Nephron (organoid): ENCODE measurements at regions not wholly inside any gene's neighbourhood (a gene's known extent, or its start where the extent isn't known, plus 50 kb on each side); places are given as distances from the start of the nearest gene placed in this dataset.

Source experiments
- H3K27ac Mint-ChIP-seq, 3 experiments: 2 replicates each; pipeline ENCODE4 v1.8.0; 2020; ENCODE audit warnings: mixed read lengths in 3 of 3, mild to moderate bottlenecking in 2 of 3, moderate library complexity in 1 of 3
- H3K27me3 Mint-ChIP-seq: 2 replicates; pipeline ENCODE4 v1.8.0; 2021; ENCODE audit warnings: low read depth, mild to moderate bottlenecking, moderate library complexity, mixed read lengths
- H3K36me3 Mint-ChIP-seq: 2 replicates; pipeline ENCODE4 v1.8.0; 2020; ENCODE audit warnings: low read depth, mixed read lengths
- H3K4me1 Mint-ChIP-seq: 2 replicates; pipeline ENCODE4 v1.8.0; 2020; ENCODE audit warnings: mixed read lengths
- H3K4me3 Mint-ChIP-seq, 3 experiments: 2 replicates each; pipeline ENCODE4 v1.8.0; 2020; ENCODE audit warnings: mild to moderate bottlenecking in 3 of 3, mixed read lengths in 3 of 3, moderate library complexity in 2 of 3
- H3K9me3 Mint-ChIP-seq: 2 replicates; pipeline ENCODE4 v1.8.0; 2020; ENCODE audit warnings: mixed read lengths
- TF ChIP-seq, protein P1 (sequence below), 3 experiments: fragments of 200-600 bp; sonication (generic); IDR thresholded peaks; one replicate each; pipeline ENCODE4 v1.5.0; 2021; ENCODE audit warnings: antibody characterized with exemption in 3 of 3; ENCODE audit not compliant: unreplicated experiment in 3 of 3

DNA sequence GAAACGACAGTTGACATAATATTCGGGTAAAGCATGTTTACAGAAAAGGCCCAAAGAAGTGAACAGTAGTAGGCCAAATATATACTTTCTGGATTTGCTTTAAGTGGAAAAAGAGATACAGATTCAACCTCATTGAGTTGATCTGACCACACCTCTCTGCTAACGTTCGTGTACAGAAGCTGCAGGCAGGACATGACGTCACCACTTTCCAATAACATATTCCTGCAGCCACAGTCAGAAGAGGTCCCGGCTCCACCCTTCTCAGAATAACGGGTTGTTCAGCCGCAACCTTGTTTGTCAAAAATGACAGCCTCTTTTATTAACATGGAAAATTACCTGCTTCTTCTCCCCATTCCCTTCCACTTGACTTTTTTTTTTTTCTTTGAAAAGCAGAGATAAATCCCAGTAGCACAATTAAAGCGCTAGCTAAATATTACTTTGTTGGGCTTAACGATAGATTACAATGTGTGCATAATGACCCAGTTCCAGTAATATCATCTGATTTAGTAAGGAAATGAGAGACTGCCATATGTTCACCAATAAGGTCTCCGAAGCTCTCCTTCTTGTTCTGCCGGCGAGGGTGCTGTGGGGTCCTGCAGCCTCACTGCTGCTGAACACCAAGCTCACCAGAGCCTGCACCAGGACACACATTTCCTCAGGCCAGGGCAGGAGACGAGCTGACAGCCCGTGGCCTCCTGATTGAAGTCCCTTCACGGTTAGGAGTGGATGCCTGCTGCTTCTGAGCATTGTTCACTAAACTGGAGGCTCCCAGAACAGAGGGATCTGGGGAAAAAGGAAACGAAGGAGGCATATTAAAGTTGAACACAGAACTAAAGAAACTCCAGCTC, 451.0 kb upstream of the SALL3 start:
- peaks cover 22% of the 10 kb centered on the region for H3K4me1 Mint-ChIP-seq
- H3K27ac Mint-ChIP-seq: no peak overlapping the region
- H3K27me3 Mint-ChIP-seq: peaks cover 8% of the 10 kb centered on the region
- no peak overlapping the region for H3K4me3 Mint-ChIP-seq
- no peaks in the 10 kb centered on the region for H3K9me3 Mint-ChIP-seq
- no peaks in the 10 kb centered on the region for H3K36me3 Mint-ChIP-seq
- TF ChIP-seq, protein P1, sequence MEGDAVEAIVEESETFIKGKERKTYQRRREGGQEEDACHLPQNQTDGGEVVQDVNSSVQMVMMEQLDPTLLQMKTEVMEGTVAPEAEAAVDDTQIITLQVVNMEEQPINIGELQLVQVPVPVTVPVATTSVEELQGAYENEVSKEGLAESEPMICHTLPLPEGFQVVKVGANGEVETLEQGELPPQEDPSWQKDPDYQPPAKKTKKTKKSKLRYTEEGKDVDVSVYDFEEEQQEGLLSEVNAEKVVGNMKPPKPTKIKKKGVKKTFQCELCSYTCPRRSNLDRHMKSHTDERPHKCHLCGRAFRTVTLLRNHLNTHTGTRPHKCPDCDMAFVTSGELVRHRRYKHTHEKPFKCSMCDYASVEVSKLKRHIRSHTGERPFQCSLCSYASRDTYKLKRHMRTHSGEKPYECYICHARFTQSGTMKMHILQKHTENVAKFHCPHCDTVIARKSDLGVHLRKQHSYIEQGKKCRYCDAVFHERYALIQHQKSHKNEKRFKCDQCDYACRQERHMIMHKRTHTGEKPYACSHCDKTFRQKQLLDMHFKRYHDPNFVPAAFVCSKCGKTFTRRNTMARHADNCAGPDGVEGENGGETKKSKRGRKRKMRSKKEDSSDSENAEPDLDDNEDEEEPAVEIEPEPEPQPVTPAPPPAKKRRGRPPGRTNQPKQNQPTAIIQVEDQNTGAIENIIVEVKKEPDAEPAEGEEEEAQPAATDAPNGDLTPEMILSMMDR (IDR thresholded peaks at IDR 0.05; ENCODE audit: unreplicated experiment in 3 of 3): no peak

DNA sequence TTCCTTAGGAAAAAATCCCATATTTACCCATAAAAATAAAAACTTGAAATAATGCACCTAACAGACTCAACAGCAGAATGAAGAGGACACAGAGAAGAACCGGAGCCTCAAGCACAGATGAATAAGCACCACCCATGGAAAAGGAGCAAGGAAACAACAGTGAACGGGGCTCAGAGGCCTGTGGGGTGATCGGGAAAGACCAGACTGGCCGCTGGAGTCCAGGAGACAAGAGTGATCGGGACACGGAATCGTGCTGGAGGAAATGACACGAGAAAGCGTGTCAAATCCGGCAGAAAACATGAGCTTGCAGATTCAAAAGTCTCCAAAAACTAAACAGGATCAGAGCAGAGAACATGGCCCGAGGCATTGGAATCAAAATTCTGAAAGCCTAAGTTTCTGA, 448.0 kb upstream of the SALL3 start:
- no peaks in the 10 kb centered on the region for H3K36me3 Mint-ChIP-seq
- peaks cover 8% of the 10 kb centered on the region for H3K27me3 Mint-ChIP-seq
- no peak overlapping the region for H3K27ac Mint-ChIP-seq
- H3K4me3 Mint-ChIP-seq: no peak overlapping the region
- H3K4me1 Mint-ChIP-seq: peaks cover 7% of the 10 kb centered on the region
- H3K9me3 Mint-ChIP-seq: no peaks in the 10 kb centered on the region
- TF ChIP-seq, protein P1 (IDR thresholded peaks at IDR 0.05; ENCODE audit: unreplicated experiment in 3 of 3): no peak

DNA sequence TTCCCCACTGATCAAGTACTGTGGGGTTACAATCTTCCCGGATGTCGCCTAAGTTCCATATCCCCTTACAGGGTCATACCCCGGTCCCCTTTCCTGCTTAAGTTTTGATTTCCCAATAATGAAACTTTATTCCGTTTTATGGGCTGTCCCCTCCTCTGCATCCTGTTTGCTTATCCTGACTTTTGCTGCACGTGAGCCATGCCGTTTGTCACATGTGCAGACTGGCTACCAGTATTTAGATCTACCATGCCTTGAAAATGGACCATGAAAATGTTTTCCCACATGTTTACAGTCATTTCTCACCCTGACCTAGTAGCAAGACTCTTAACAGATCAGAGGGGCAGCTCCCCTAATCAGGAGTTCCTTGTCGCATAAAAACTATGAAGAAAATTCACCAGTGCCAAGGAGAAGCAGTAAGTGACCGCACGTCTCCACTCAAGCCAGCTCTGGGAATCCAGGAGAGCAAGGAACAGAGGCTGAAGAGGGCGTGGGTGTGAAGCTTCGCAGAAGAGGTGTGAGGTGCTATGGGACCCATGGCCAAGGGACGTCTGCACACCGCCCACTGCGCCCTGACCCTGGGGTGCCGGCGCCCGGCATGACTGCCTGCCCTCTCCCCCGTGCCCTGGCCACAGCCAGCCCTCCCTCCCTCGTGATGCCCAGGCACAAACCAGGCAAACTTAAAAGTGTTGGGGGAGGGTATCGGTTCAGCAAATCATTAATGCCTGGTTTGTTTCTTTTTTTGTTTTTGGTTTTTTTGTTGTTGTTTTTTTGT, 440.8 kb upstream of the SALL3 start:
- H3K27me3 Mint-ChIP-seq: peaks cover 18% of the 10 kb centered on the region
- TF ChIP-seq, protein P1 (IDR thresholded peaks at IDR 0.05; ENCODE audit: unreplicated experiment in 3 of 3): no peak
- no peak overlapping the region for H3K27ac Mint-ChIP-seq
- H3K9me3 Mint-ChIP-seq: peaks cover 2% of the 10 kb centered on the region
- no peak overlapping the region for H3K4me3 Mint-ChIP-seq
- H3K4me1 Mint-ChIP-seq: peaks cover 11% of the 10 kb centered on the region
- H3K36me3 Mint-ChIP-seq: no peaks in the 10 kb centered on the region

DNA sequence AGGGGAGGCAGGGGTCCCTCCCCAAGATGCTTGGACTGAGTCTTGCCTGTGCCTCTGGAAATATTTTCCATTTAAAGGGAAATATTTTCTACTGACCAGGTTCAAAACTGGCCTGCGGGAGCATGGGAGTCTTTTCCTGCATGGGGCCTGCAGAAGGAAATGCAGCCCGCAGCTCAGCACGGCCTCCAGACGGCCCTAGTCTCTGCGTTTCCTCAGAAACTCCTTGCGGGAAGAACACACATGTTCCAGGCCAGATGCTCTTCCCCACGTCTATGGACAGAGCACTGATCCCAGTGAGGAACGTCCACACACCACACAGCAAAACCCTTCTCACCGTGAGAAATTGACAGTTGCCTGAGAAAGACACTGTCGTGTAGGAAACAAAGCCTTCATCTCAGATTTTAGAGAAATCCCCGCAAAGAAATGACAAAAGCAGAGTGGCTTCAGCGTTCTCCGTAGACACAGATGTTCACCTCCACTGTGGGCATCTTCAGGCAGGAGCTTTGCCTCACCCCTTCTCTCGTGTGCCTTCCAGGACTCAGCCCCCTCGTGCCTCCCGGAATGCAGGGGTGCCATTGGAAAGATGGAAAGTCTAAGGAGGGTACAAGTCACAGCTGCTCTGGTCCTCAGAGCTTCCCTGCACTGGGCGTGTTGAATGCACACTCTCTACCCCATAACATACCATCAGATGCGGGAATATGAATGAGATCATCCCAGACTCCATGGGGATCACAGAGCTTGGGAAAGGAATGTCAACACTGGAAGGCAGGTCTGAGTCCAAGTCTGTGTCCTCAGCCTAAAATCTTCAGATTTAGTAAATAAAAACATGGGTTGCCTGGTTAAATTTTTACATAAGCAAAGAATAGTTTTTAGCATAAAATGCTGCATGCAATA, 438.7 kb upstream of the SALL3 start:
- Mint-ChIP-seq H3K36me3 (no peaks in the 10 kb centered on the region), H3K9me3 (peaks cover 2% of the 10 kb centered on the region), H3K27me3 (peaks cover 24% of the 10 kb centered on the region), H3K4me3 (no peak overlapping the region), H3K27ac (no peak overlapping the region), H3K4me1 (peaks cover 11% of the 10 kb centered on the region)
- TF ChIP-seq, protein P1 (IDR thresholded peaks at IDR 0.05; ENCODE audit: unreplicated experiment in 3 of 3): no peak

DNA sequence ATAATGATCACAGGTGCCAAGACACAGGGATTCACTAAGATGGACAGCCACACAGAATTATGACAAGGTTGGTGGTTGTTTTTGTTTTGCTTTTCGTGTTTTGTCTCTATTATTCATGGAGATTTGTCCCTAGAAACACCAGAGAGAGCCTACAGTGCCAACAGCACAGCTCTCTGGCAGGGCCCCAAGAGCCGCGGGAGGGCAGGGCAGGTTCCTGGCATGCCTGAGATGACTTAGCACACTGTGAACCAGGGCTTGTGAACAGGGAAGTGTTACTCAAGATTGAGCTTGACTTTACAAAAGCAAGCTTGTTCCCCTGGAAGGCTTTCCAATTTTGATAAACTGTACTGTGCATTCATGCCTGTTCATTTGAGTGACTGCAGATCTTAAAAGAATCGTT, 437.4 kb upstream of the SALL3 start:
- H3K4me3 Mint-ChIP-seq: no peak overlapping the region
- no peak overlapping the region for H3K27ac Mint-ChIP-seq
- peaks cover 11% of the 10 kb centered on the region for H3K4me1 Mint-ChIP-seq
- TF ChIP-seq, protein P1 (IDR thresholded peaks at IDR 0.05; ENCODE audit: unreplicated experiment in 3 of 3): no peak
- H3K9me3 Mint-ChIP-seq: peaks cover 2% of the 10 kb centered on the region
- H3K36me3 Mint-ChIP-seq: no peaks in the 10 kb centered on the region
- H3K27me3 Mint-ChIP-seq: peaks cover 27% of the 10 kb centered on the region
